Trophoblast cell (in vitro differentiated cells and primary cell): ENCODE measurements at regions not wholly inside any gene's neighbourhood (a gene's known extent, or its start where the extent isn't known, plus 50 kb on each side); places are given as distances from the start of the nearest gene placed in this dataset.

ENCODE experiments used
- DNase-seq, 2 donors: peaks; one replicate each; pipeline ENCODE4 v3.0.0-alpha.2; 2016
- H2AFZ ChIP-seq: 2 replicates; pipeline ENCODE4 v1.6.1; 2013; ENCODE audit warnings: low read length, moderate library complexity, mild to moderate bottlenecking; ENCODE audit not compliant: insufficient read depth, poor library complexity
- H2AK5ac ChIP-seq: 2 replicates; pipeline ENCODE4 v1.6.1; 2013; ENCODE audit warnings: mild to moderate bottlenecking, low read length
- H2BK120ac ChIP-seq: 2 replicates; pipeline ENCODE4 v1.6.1; 2013; ENCODE audit warnings: low read length, mild to moderate bottlenecking, moderate library complexity; ENCODE audit not compliant: insufficient read depth, poor library complexity
- H2BK12ac ChIP-seq: 2 replicates; pipeline ENCODE4 v1.6.1; 2013; ENCODE audit warnings: mild to moderate bottlenecking, low read length, moderate library complexity
- H2BK5ac ChIP-seq: 2 replicates; pipeline ENCODE4 v1.6.1; 2013; ENCODE audit warnings: low read length, low read depth, moderate library complexity, mild to moderate bottlenecking; ENCODE audit not compliant: poor library complexity
- H3K14ac ChIP-seq: 2 replicates; pipeline ENCODE4 v1.6.1; 2013; ENCODE audit warnings: mild to moderate bottlenecking, low read length
- H3K18ac ChIP-seq: 2 replicates; pipeline ENCODE4 v1.6.1; 2013; ENCODE audit warnings: mild to moderate bottlenecking, low read length
- H3K23ac ChIP-seq: 2 replicates; pipeline ENCODE4 v1.6.1; 2013; ENCODE audit warnings: low read length
- H3K27ac ChIP-seq: 2 replicates; pipeline ENCODE4 v1.5.1; 2013; ENCODE audit warnings: low read depth, mild to moderate bottlenecking, inconsistent platforms, low read length, moderate library complexity
- H3K27me3 ChIP-seq: 2 replicates; pipeline ENCODE4 v1.6.1; 2013; ENCODE audit warnings: inconsistent platforms, mild to moderate bottlenecking, low read length, moderate library complexity; ENCODE audit not compliant: insufficient read depth
- H3K36me3 ChIP-seq, 2 experiments: 1 replicate in 1 of 2; 2 replicates in 1 of 2; pipeline ENCODE4 v1.6.1; 2013; ENCODE audit warnings: low read length in 2 of 2, mild to moderate bottlenecking in 2 of 2, moderate library complexity in 1 of 2; ENCODE audit not compliant: insufficient read depth in 2 of 2, control insufficient read depth in 1 of 2
- H3K4ac ChIP-seq: 2 replicates; pipeline ENCODE4 v1.6.1; 2013; ENCODE audit warnings: low read depth, mild to moderate bottlenecking, low read length, moderate library complexity
- H3K4me1 ChIP-seq, 2 experiments: 1 replicate in 1 of 2; 2 replicates in 1 of 2; pipeline ENCODE4 v1.6.1; 2013; ENCODE audit warnings: low read length in 2 of 2, mild to moderate bottlenecking in 2 of 2, moderate library complexity in 1 of 2; ENCODE audit not compliant: insufficient read depth in 2 of 2, control insufficient read depth in 1 of 2
- H3K4me2 ChIP-seq: 2 replicates; pipeline ENCODE4 v1.6.1; 2013; ENCODE audit warnings: inconsistent platforms, mild to moderate bottlenecking, low read length, moderate library complexity
- H3K4me3 ChIP-seq: 2 replicates; pipeline ENCODE4 v1.5.1; 2013; ENCODE audit warnings: mild to moderate bottlenecking, low read depth, low read length, inconsistent platforms
- H3K79me1 ChIP-seq: one replicate; pipeline ENCODE4 v1.6.1; 2013; ENCODE audit warnings: low read length
- H3K79me2 ChIP-seq: 2 replicates; pipeline ENCODE4 v1.6.1; 2013; ENCODE audit warnings: low read length, mild to moderate bottlenecking; ENCODE audit not compliant: control insufficient read depth, insufficient read depth, poor library complexity
- H3K9ac ChIP-seq: 2 replicates; pipeline ENCODE4 v1.6.1; 2013; ENCODE audit warnings: mild to moderate bottlenecking, low read length
- H3K9me3 ChIP-seq: 2 replicates; pipeline ENCODE4 v1.6.1; 2013; ENCODE audit warnings: low read depth, mild to moderate bottlenecking, control low read depth, inconsistent platforms, low read length; ENCODE audit not compliant: insufficient read depth
- H4K12ac ChIP-seq: 2 replicates; pipeline ENCODE4 v1.6.1; 2013; ENCODE audit warnings: low read depth, mild to moderate bottlenecking, low read length, moderate library complexity
- H4K8ac ChIP-seq: 2 replicates; pipeline ENCODE4 v1.6.1; 2013; ENCODE audit warnings: low read depth, mild to moderate bottlenecking, low read length, moderate library complexity
- H4K91ac ChIP-seq: one replicate; pipeline ENCODE4 v1.6.1; 2013; ENCODE audit warnings: low read depth, mild to moderate bottlenecking, low read length, moderate library complexity
- WGBS: extraction: QIAGEN DNeasy Blood & Tissue Kit; methylation state at CpG from one replicate; pipeline ENCODE4 v1.1.7; 2013; ENCODE audit warnings: missing lambda C conversion rate; ENCODE audit not compliant: insufficient read length, insufficient coverage; ENCODE audit errors: extremely low coverage; 5-methylcytosine and 5-hydroxymethylcytosine counted together

DNA sequence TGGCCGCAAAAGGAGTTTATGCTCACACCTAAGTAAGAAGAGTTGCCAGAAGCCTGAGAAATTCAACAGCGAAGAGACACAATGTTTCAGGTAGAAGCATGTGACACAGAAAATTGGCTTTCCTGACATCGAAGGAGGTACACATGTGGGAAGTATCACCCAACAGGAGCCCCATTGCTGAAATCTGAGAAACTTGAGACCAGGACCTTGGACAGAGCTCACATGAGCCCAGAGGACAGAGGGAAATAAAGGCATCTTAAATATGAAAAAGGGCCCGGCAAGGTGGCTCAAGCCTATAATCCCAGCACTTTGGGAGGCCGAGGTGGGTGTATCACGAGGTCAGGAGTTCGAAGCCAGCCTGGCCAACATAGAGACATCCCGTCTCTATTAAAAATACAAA, 304.1 kb upstream of the C16orf82 start:
- Histone ChIP-seq H3K27me3 (no peaks in the 10 kb centered on the region), H3K79me2 (no peaks in the 10 kb centered on the region), H2AK5ac (no peak overlapping the region), H3K9me3 (peaks cover 5% of the 10 kb centered on the region), H3K4me2 (no peak overlapping the region), H3K4me1 (no peaks in the 10 kb centered on the region), H2BK120ac (no peak overlapping the region), H3K4me3 (no peak overlapping the region), H3K27ac (no peak overlapping the region), H3K18ac (no peak overlapping the region), H4K91ac (no peak overlapping the region), H3K14ac (no peak overlapping the region), H3K36me3 (no peaks in the 10 kb centered on the region), H2BK5ac (no peak overlapping the region), H2AFZ (no peak overlapping the region), H2BK12ac (no peak overlapping the region), H4K12ac (no peak overlapping the region), H4K8ac (no peak overlapping the region), H3K79me1 (no peaks in the 10 kb centered on the region), H3K4ac (no peak overlapping the region), H3K9ac (no peak overlapping the region), H3K23ac (no peak overlapping the region)
- WGBS = no CpG with 5 or more reads among the region's 8 CpGs
- DNase-seq = no peak

DNA sequence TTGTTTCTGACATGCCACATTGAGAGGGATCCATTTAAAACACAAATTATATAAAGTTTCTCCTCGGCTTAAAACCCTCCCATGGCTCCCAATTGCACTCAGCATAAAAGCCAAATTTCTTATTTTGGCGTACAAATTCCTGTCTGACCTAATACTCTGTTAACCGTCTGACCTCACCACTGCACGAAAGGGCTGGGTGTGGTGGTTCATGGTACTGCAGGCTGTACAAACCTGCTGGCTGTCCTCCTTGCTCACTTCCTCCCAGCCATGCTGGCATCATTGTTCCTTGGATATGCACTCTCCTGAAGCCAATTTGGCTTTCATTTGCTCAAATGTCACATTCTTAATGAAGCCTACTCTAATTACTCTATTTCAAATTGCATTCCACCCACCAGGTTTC, 301.6 kb upstream of the C16orf82 start:
- no peak overlapping the region for H4K12ac ChIP-seq
- H3K4ac ChIP-seq = no peak overlapping the region
- H3K4me3 ChIP-seq = no peak overlapping the region
- WGBS = no CpG with 5 or more reads among the region's 4 CpGs
- no peak overlapping the region for H2AK5ac ChIP-seq
- peak in 1 of 2 donors; percentile 2 for DNase-seq
- H3K36me3 ChIP-seq = no peaks in the 10 kb centered on the region
- no peak overlapping the region for H3K14ac ChIP-seq
- H3K9me3 ChIP-seq = peaks cover 2% of the 10 kb centered on the region
- H3K27ac ChIP-seq = no peak overlapping the region
- no peaks in the 10 kb centered on the region for H3K4me1 ChIP-seq
- no peak overlapping the region for H3K4me2 ChIP-seq
- no peak overlapping the region for H3K23ac ChIP-seq
- no peaks in the 10 kb centered on the region for H3K27me3 ChIP-seq
- H4K91ac ChIP-seq = no peak overlapping the region
- no peak overlapping the region for H3K18ac ChIP-seq
- no peak overlapping the region for H2BK5ac ChIP-seq
- no peaks in the 10 kb centered on the region for H3K79me2 ChIP-seq
- no peak overlapping the region for H2BK120ac ChIP-seq
- no peak overlapping the region for H2BK12ac ChIP-seq
- H3K79me1 ChIP-seq = no peaks in the 10 kb centered on the region
- no peak overlapping the region for H3K9ac ChIP-seq
- no peak overlapping the region for H2AFZ ChIP-seq
- no peak overlapping the region for H4K8ac ChIP-seq

DNA sequence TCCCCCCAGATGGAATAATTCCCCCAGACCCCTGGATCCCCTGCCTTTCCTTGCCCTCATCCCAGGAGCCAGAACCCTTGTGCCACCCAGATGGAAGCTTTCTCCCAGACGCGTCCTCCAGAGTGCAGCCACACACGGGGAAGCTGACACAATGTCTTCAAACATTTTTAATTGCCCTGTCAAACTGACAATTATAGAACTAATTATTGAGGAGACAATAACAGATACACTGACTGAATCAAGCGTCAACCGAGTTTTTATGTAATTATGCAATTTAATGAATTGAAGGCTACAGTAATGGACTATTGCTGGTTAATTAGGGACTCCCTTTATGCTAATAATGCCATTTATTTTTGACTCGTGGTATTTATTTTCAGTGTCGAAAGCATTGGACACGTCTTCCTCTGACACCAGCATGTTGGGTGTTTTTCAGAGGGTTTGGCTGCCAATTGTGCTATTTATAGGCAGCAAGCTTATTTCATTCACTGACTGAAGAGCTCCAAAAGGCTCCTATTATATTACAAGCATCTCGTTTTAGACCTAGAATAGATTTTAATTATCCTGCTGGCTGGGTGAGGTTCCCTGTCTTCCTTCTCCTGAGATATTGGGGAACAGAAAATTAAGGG, 298.2 kb upstream of the C16orf82 start:
- H2BK5ac ChIP-seq = no peak overlapping the region
- H3K4me2 ChIP-seq = no peak overlapping the region
- H3K27me3 ChIP-seq = no peaks in the 10 kb centered on the region
- H3K9ac ChIP-seq = no peak overlapping the region
- WGBS = no CpG with 5 or more reads among the region's 9 CpGs
- H3K36me3 ChIP-seq = no peaks in the 10 kb centered on the region
- H3K23ac ChIP-seq = no peak overlapping the region
- H2AK5ac ChIP-seq = no peak overlapping the region
- H3K79me1 ChIP-seq = no peaks in the 10 kb centered on the region
- no peak overlapping the region for H3K14ac ChIP-seq
- no peak overlapping the region for H4K8ac ChIP-seq
- H4K12ac ChIP-seq = no peak overlapping the region
- no peaks in the 10 kb centered on the region for H3K4me1 ChIP-seq
- no peak overlapping the region for H3K4ac ChIP-seq
- H2BK12ac ChIP-seq = no peak overlapping the region
- no peak overlapping the region for H3K27ac ChIP-seq
- H3K18ac ChIP-seq = no peak overlapping the region
- no peak overlapping the region for H3K4me3 ChIP-seq
- no peaks in the 10 kb centered on the region for H3K79me2 ChIP-seq
- DNase-seq = no peak
- no peak overlapping the region for H4K91ac ChIP-seq
- no peak overlapping the region for H2AFZ ChIP-seq
- no peaks in the 10 kb centered on the region for H3K9me3 ChIP-seq
- H2BK120ac ChIP-seq = no peak overlapping the region

DNA sequence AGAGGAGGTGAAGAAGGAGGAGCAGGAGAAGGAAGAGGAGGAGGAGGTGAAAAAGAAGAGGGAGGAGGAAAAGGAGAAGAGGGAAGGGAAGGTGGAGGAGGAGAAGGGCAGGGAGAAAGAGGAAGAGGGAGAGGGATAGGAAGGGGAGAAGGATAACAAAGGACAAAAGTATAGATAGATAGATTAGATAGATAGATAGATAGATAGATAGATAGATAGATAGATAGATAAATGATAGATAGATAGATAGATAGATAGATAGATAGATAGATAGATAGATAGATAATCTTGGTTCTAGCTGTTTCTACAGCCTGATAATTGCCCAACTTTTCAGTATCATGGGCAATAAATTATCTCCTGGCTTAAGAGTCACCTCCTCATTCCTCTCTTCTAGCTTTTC, 296.2 kb upstream of the C16orf82 start:
- Histone ChIP-seq H2BK12ac (no peak overlapping the region), H4K8ac (no peak overlapping the region), H3K9ac (no peak overlapping the region), H3K79me2 (no peaks in the 10 kb centered on the region), H3K4me3 (no peak overlapping the region), H3K9me3 (no peaks in the 10 kb centered on the region), H3K14ac (no peak overlapping the region), H2AFZ (no peak overlapping the region), H3K79me1 (no peaks in the 10 kb centered on the region), H3K4me1 (no peaks in the 10 kb centered on the region), H2AK5ac (no peak overlapping the region), H3K4me2 (no peak overlapping the region), H3K23ac (no peak overlapping the region), H3K36me3 (no peaks in the 10 kb centered on the region), H3K27me3 (no peaks in the 10 kb centered on the region), H3K4ac (no peak overlapping the region), H3K27ac (no peak overlapping the region), H2BK120ac (no peak overlapping the region), H4K12ac (no peak overlapping the region), H2BK5ac (no peak overlapping the region), H3K18ac (no peak overlapping the region), H4K91ac (no peak overlapping the region)
- DNase-seq = no peak
